Middle frontal gyrus (tissue), 1 donor: ENCODE measurements at regions not wholly inside any gene's neighbourhood (a gene's known extent, or its start where the extent isn't known, plus 50 kb on each side); places are given as distances from the start of the nearest gene placed in this dataset.
"Not testable (repeated sequence)": the region's sequence is repeated elsewhere in the genome, so short reads cannot be mapped to it uniquely, and the experiment has no call there.

Experiments used
- DNase-seq: peaks from one replicate; pipeline ENCODE4 v3.0.0-alpha.2; 2015; ENCODE audit warnings: low spot score; ENCODE audit errors: extremely low spot score

GRCh38 chr6:23851522-23851921 lies 274.5 kb upstream of the NRSN1 start:
- no peak for DNase-seq

- DNase-seq: not testable (repeated sequence)
Observed at GRCh38 chr6:23853566-23854133, 272.4 kb upstream of the NRSN1 start.

GRCh38 chr6:23854154-23854553 lies 271.9 kb upstream of the NRSN1 start:
- not testable (repeated sequence) for DNase-seq

- no peak for DNase-seq
Observed at GRCh38 chr6:23855497-23856116, 270.4 kb upstream of the NRSN1 start.

GRCh38 chr6:23870496-23870895 lies 255.5 kb upstream of the NRSN1 start:
- DNase-seq: no peak

GRCh38 chr6:23873161-23873560 lies 252.9 kb upstream of the NRSN1 start:
- DNase-seq: no peak

- DNase-seq: no peak
Observed at GRCh38 chr6:23875006-23875405, 251.0 kb upstream of the NRSN1 start.

GRCh38 chr6:23879816-23880215 lies 246.2 kb upstream of the NRSN1 start:
- DNase-seq: no peak

- no peak for DNase-seq
Observed at GRCh38 chr6:23890543-23891227, 235.3 kb upstream of the NRSN1 start.

- DNase-seq: no peak
Observed at GRCh38 chr6:23905133-23905815, 220.7 kb upstream of the NRSN1 start.

- DNase-seq: no peak
Observed at GRCh38 chr6:23910420-23910819, 215.6 kb upstream of the NRSN1 start.

GRCh38 chr6:23927935-23928334 lies 198.1 kb upstream of the NRSN1 start:
- no peak for DNase-seq

- no peak for DNase-seq
Observed at GRCh38 chr6:23929201-23929600, 196.8 kb upstream of the NRSN1 start.

GRCh38 chr6:23940466-23940865 lies 185.5 kb upstream of the NRSN1 start:
- DNase-seq: no peak

- DNase-seq: no peak
Observed at GRCh38 chr6:23951691-23952090, 174.3 kb upstream of the NRSN1 start.

- DNase-seq: no peak
Observed at GRCh38 chr6:23952245-23952644, 173.8 kb upstream of the NRSN1 start.

- DNase-seq: no peak
Observed at GRCh38 chr6:23953976-23954375, 172.0 kb upstream of the NRSN1 start.

- DNase-seq: no peak
Observed at GRCh38 chr6:23957017-23957416, 169.0 kb upstream of the NRSN1 start.

- no peak for DNase-seq
Observed at GRCh38 chr6:23964865-23965264, 161.2 kb upstream of the NRSN1 start.

GRCh38 chr6:23969344-23969743 lies 156.7 kb upstream of the NRSN1 start:
- DNase-seq: no peak

GRCh38 chr6:23977706-23978105 lies 148.3 kb upstream of the NRSN1 start:
- DNase-seq: no peak

- DNase-seq: no peak
Observed at GRCh38 chr6:23980965-23981364, 145.1 kb upstream of the NRSN1 start.
